Dendritic cell treated with granulocyte-macrophage colony-stimulating factor and Interleukin-4, amounts not matched to agents 40 ng/mL and 50 ng/mL, for 4 days (primary cell): ENCODE measurements at regions not wholly inside any gene's neighbourhood (a gene's known extent, or its start where the extent isn't known, plus 50 kb on each side); places are given as distances from the start of the nearest gene placed in this dataset.
A peak's percentile ranks its signal among the peaks of the same experiment; 100 is the strongest.

Source experiments
- H3K27ac Mint-ChIP-seq: one replicate; pipeline ENCODE4 v1.8.0; 2022; ENCODE audit warnings: mild to moderate bottlenecking, mixed read lengths
- H3K27me3 Mint-ChIP-seq: one replicate; pipeline ENCODE4 v1.8.0; 2022; ENCODE audit warnings: mild to moderate bottlenecking, mixed read lengths
- H3K36me3 Mint-ChIP-seq: one replicate; pipeline ENCODE4 v1.8.0; 2022; ENCODE audit warnings: low read depth, mixed read lengths
- H3K4me1 Mint-ChIP-seq: one replicate; pipeline ENCODE4 v1.8.0; 2022; ENCODE audit warnings: low read depth, mixed read lengths
- H3K4me3 Mint-ChIP-seq: one replicate; pipeline ENCODE4 v1.8.0; 2022; ENCODE audit warnings: mild to moderate bottlenecking, moderate library complexity, mixed read lengths
- H3K9me3 Mint-ChIP-seq: one replicate; pipeline ENCODE4 v1.8.0; 2022; ENCODE audit warnings: mixed read lengths
- intact Hi-C: fragments of 100-400 bp; cut with micrococcal nuclease; formaldehyde crosslinking; loops from one replicate; pipeline ENCODE4 v1.15.0; 2022

- no peak overlapping the region for H3K4me3 Mint-ChIP-seq
- no peak overlapping the region for H3K27ac Mint-ChIP-seq
- intact Hi-C loops: no loop called here
- peaks cover 17% of the 10 kb centered on the region for H3K9me3 Mint-ChIP-seq
- peaks cover 4% of the 10 kb centered on the region for H3K27me3 Mint-ChIP-seq
- H3K4me1 Mint-ChIP-seq: peaks cover 13% of the 10 kb centered on the region
- peaks cover 8% of the 10 kb centered on the region for H3K36me3 Mint-ChIP-seq
Observed at GRCh38 chr20:4095639-4096038, 53.0 kb upstream of the SMOX start.

DNA sequence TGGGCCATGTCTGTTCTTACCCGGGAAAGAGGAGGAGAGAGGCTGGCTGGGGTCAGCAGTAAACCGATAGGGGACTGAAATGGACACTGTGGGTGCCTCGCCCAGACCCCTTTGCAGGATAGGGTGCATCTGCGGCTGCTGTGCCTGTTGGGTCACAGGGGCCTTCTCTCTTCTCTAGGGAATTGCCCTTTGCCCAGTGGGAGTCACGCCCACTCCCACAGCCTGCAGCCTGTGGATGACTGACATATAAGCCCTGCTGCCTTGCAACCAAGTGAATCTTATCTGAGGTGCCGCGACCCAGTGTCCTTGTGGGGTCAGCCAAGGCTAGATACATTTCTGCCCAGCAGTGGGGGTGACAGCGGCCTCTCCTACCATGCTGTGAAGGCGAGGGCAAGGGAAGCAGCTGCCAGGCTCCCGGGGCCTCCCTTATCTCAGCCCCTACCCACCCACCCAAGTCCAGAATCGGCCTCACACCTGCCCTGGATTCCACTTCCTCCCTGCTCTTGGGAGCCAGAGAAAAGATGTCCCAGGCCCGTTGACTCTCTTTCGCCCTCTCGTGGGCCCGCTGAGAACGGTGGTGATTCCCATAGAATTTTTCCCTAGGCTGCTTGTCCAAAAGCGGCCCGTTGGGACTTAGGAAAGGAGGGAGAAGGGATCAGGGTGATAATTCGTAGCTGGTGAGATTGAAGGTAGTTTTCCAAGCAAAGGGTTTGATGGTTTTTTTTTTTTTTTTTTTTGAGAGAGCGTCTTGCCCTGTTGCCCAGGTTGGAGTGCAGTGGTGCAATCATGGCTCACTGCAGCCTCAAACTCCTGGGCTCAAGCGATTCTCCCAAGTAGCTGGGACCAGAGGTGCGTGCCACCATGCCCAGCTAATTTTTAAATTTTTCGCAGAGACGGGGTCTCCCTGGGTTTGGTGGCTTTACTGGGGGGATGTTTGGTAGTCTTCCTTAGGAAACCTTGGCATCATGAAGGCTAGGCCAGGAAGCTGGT lies 56.8 kb upstream of the SMOX start:
- H3K27ac Mint-ChIP-seq: no peak overlapping the region
- H3K4me1 Mint-ChIP-seq: peaks cover 40% of the 10 kb centered on the region
- no peak overlapping the region for H3K4me3 Mint-ChIP-seq
- peaks cover 17% of the 10 kb centered on the region for H3K9me3 Mint-ChIP-seq
- intact Hi-C loops: no loop called here
- peaks cover 8% of the 10 kb centered on the region for H3K36me3 Mint-ChIP-seq
- H3K27me3 Mint-ChIP-seq: no peaks in the 10 kb centered on the region

DNA sequence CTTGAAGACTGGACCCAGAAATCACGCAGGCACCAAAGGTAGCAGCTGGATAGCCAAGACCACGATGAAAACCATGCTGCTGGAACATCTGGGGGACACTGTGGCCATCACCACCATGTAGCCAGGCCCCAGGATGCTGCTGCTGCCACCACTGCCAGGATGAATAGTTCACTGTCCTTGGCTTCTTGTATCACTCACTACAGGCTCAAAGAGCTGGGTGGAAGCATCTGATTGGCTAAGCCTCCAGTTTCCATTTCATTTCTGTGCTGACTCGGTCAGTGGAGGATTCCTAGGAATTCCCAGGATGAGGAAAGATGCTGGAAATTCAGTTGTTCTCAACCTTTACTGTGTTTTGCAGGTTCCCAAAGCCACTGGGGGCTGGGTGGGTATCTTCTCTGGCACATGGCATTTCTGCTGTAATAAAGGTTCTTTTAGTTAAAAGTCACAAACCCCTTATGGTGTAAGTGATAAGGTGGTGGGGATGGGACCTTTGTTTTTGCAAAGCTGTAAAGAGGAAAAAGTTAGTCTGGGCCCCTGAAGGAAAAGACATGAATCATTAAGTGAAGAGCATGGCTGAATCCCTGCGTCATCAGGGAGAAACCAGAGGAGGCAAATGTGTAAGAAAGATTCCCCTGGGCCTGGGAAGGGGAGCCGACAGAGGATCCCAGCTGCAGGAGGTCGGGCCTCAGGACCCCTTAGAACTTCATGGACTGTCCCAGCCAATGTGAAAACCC lies 57.7 kb upstream of the SMOX start:
- H3K9me3 Mint-ChIP-seq: peaks cover 17% of the 10 kb centered on the region

GRCh38 chr20:4089756-4090487 lies 58.7 kb upstream of the SMOX start:
- H3K36me3 Mint-ChIP-seq: peaks cover under 1% of the 10 kb centered on the region
- peaks cover 59% of the 10 kb centered on the region for H3K4me1 Mint-ChIP-seq
- no peak overlapping the region for H3K27ac Mint-ChIP-seq
- no peak overlapping the region for H3K4me3 Mint-ChIP-seq
- intact Hi-C loops: loop anchor here (5.0 kb wide), 1 partner anchor 78 kb away; no protein-coding TSS in a partner anchor
- H3K9me3 Mint-ChIP-seq: peaks cover 7% of the 10 kb centered on the region
- no peaks in the 10 kb centered on the region for H3K27me3 Mint-ChIP-seq

More for the DNA sequence above, 57.7 kb upstream of the SMOX start:
- Mint-ChIP-seq H3K27me3 (no peaks in the 10 kb centered on the region), H3K4me1 (peaks cover 49% of the 10 kb centered on the region), H3K36me3 (peaks cover 8% of the 10 kb centered on the region), H3K4me3 (no peak overlapping the region), H3K27ac (no peak overlapping the region)
- intact Hi-C loops: no loop called here

GRCh38 chr20:4088766-4089165 lies 59.9 kb upstream of the SMOX start:
- intact Hi-C loops: loop anchor here (5.0 kb wide), 1 partner anchor 76 kb away; no protein-coding TSS in a partner anchor
- H3K9me3 Mint-ChIP-seq: no peaks in the 10 kb centered on the region
- H3K27me3 Mint-ChIP-seq: no peaks in the 10 kb centered on the region
- no peaks in the 10 kb centered on the region for H3K36me3 Mint-ChIP-seq
- no peak overlapping the region for H3K4me3 Mint-ChIP-seq
- peak overlapping the region; percentile 68 for H3K27ac Mint-ChIP-seq
- H3K4me1 Mint-ChIP-seq: peaks cover 70% of the 10 kb centered on the region

DNA sequence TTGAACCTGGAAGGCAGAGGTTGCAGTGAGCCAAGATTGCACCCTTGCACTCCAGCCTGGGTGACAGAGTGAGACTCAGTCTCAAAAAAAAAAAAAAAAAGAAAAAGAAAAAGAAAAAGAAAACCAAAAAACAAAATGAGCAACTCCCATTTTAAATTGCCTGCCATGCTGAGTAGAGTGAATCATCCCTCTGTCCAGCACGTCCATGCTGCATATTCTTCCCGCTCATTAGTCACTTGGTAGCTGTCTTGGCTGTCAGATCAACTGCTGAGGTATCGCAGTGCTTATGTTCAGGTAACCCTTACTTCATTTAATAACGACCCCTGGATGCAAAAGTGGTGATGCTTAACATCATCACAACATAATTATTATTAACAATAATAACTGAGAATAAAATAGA lies 60.7 kb upstream of the SMOX start:
- Mint-ChIP-seq H3K27me3 (no peaks in the 10 kb centered on the region), H3K4me1 (peaks cover 77% of the 10 kb centered on the region)

DNA sequence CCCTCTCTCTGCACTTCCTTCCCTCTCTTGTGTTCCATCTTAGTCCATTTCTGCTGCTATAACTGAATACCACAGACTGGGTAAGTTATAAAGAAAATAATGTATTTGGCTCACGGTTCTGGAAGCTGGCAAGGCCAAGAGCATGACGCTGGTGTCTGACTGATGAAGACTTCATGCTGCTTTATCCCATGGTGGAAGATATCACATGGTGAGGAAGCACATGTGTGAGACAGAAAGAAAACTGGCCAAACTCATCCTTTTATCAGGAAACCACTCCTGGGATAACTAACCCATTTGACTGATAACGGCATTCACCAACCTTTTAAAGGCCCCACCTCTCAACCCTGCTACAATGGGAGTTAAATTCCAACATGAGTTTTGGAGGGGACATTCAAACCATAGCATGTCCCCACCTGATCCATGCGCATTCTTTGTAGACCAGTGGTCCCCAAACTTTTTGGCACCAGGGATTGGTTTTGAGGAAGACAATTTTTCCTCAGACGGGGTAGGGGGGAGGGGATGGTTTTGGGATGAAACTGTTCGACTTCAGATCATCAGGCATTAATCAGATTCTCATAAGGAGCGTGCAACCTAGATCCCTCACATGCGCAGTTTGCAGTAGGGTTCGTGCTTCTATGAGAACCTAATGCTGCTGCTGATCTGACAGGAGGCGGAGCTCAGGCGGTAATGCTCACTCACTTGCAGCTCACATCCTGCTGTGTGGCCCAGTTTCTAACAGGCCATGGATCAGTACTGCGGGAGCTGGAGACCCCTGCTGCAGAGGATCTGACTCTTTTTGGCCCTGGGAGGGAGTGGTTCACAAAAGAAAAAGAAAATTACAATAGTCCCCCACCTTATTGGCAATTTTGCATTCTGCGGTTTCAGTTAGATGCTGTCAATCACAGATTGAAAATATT lies 61.6 kb upstream of the SMOX start:
- intact Hi-C loops: loop anchor here (5.0 kb wide), 1 partner anchor 75 kb away; no protein-coding TSS in a partner anchor
- H3K9me3 Mint-ChIP-seq: peaks cover 7% of the 10 kb centered on the region
- no peak overlapping the region for H3K27ac Mint-ChIP-seq
- H3K36me3 Mint-ChIP-seq: peaks cover 6% of the 10 kb centered on the region
- peaks cover 84% of the 10 kb centered on the region for H3K4me1 Mint-ChIP-seq
- no peak overlapping the region for H3K4me3 Mint-ChIP-seq
- no peaks in the 10 kb centered on the region for H3K27me3 Mint-ChIP-seq

More for the DNA sequence above, 60.7 kb upstream of the SMOX start:
- H3K4me3 Mint-ChIP-seq: no peak overlapping the region
- intact Hi-C loops: loop anchor here (5.0 kb wide), 1 partner anchor 76 kb away; no protein-coding TSS in a partner anchor
- H3K27ac Mint-ChIP-seq: no peak overlapping the region
- H3K36me3 Mint-ChIP-seq: no peaks in the 10 kb centered on the region
- H3K9me3 Mint-ChIP-seq: no peaks in the 10 kb centered on the region

- intact Hi-C loops: loop anchor here (5.0 kb wide), 2 partner anchors 72 to 157 kb away; no protein-coding TSS in a partner anchor
- H3K4me3 Mint-ChIP-seq: no peak overlapping the region
Observed at GRCh38 chr20:4084721-4085120, 63.9 kb upstream of the SMOX start.

GRCh38 chr20:4084096-4084495 lies 64.5 kb upstream of the SMOX start:
- Mint-ChIP-seq H3K27me3 (no peaks in the 10 kb centered on the region), H3K36me3 (peaks cover 22% of the 10 kb centered on the region), H3K4me3 (no peak overlapping the region), H3K27ac (peak overlapping the region; percentile 100), H3K9me3 (peaks cover 14% of the 10 kb centered on the region), H3K4me1 (peaks cover 70% of the 10 kb centered on the region)
- intact Hi-C loops: loop anchor here (5.0 kb wide), 1 partner anchor 157 kb away; no protein-coding TSS in a partner anchor

More at GRCh38 chr20:4084721-4085120, 63.9 kb upstream of the SMOX start:
- Mint-ChIP-seq H3K27ac (peak overlapping the region; percentile 100), H3K36me3 (peaks cover 22% of the 10 kb centered on the region), H3K4me1 (peaks cover 70% of the 10 kb centered on the region), H3K9me3 (peaks cover 14% of the 10 kb centered on the region), H3K27me3 (no peaks in the 10 kb centered on the region)

- Mint-ChIP-seq H3K36me3 (peaks cover 22% of the 10 kb centered on the region), H3K4me1 (peaks cover 69% of the 10 kb centered on the region), H3K4me3 (no peak overlapping the region), H3K27me3 (no peaks in the 10 kb centered on the region), H3K9me3 (peaks cover 14% of the 10 kb centered on the region), H3K27ac (peak overlapping the region; percentile 100)
- intact Hi-C loops: loop anchor here (2.0 to 5.0 kb wide), 2 partner anchors 44 to 156 kb away; no protein-coding TSS in a partner anchor
Observed at GRCh38 chr20:4083098-4083865, 65.3 kb upstream of the SMOX start.

DNA sequence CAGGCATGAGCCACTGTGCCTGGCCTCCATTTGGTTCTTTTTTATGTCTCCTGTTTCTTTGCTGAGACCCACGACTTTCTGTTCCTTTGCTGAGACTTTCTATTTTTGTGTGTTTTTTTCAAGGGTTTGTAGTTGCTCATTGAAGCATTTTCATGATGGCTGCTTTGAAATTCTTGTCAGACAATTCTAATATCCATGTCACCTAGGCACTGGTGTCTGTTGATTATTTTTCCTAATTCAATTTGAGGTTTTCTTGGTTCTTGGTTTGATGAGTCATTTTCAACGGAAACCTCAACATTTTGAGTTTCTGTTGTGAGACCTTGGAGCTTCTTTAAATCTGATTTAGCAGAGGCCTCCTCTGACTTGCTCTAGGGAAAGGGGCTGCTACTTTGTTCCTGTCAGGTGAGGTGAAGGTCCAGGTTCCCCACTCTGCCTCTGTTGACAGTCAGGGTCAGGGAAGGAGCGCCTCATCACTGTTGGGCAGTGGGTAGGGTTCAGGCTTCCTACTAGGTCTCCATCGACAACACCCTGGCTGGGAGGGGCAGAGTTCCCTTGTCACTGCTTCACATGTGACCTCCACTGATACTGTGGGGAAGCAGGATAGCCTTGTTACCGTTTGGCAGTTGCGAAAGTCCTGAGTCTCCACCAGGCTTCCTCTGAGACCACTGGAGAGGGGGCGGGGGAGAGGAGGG lies 66.1 kb upstream of the SMOX start:
- peaks cover 14% of the 10 kb centered on the region for H3K9me3 Mint-ChIP-seq

More for the DNA sequence above, 66.1 kb upstream of the SMOX start:
- Mint-ChIP-seq H3K4me3 (peak overlapping the region; percentile 65), H3K4me1 (peaks cover 68% of the 10 kb centered on the region), H3K27me3 (no peaks in the 10 kb centered on the region), H3K27ac (peak overlapping the region; percentile 100), H3K36me3 (peaks cover 22% of the 10 kb centered on the region)
- intact Hi-C loops: loop anchor here (2.0 to 5.0 kb wide), 2 partner anchors 44 to 155 kb away; no protein-coding TSS in a partner anchor
